Activated naive CD4-positive, alpha-beta T cell treated with anti-CD3 and anti-CD28 coated beads, Interleukin-2, amount 50 U/mL, for 72 hours (primary cell): ENCODE measurements at regions not wholly inside any gene's neighbourhood (a gene's known extent, or its start where the extent isn't known, plus 50 kb on each side); places are given as distances from the start of the nearest gene placed in this dataset.

ENCODE experiments used
- ATAC-seq, 2 donors: fragments of 150-1000 bp; cut with Tn5 transposase; 2 replicates each; pipeline ENCODE4 v1.10.0; 2021; ENCODE audit warnings: mild to moderate bottlenecking in 2 of 2, moderate library complexity in 2 of 2
- DNase-seq, 2 donors: peaks; one replicate each; pipeline ENCODE4 v3.0.0; 2021 to 2022; ENCODE audit warnings: low spot score in 2 of 2
- H3K27ac Mint-ChIP-seq, 2 donors: one replicate each; pipeline ENCODE4 v1.8.0; 2022; ENCODE audit warnings: mild to moderate bottlenecking in 2 of 2, mixed read lengths in 2 of 2
- H3K36me3 Mint-ChIP-seq, 2 donors: one replicate each; pipeline ENCODE4 v1.8.0; 2022; ENCODE audit warnings: mixed read lengths in 2 of 2
- H3K9me3 Mint-ChIP-seq, 2 donors: one replicate each; pipeline ENCODE4 v1.8.0; 2022; ENCODE audit warnings: mixed read lengths in 2 of 2

- ATAC-seq (no peak), DNase-seq (no peak)
- no peak overlapping the region for H3K27ac Mint-ChIP-seq
- no peaks in the 10 kb centered on the region for H3K9me3 Mint-ChIP-seq
- H3K36me3 Mint-ChIP-seq = no peaks in the 10 kb centered on the region
These were observed 123.5 kb upstream of the NDP start for GRCh38 chrX:44096666-44097065.

GRCh38 chrX:44094821-44095530 lies 121.8 kb upstream of the NDP start:
- H3K27ac Mint-ChIP-seq = no peak overlapping the region
- no peaks in the 10 kb centered on the region for H3K36me3 Mint-ChIP-seq
- no peak for ATAC-seq
- no peak for DNase-seq
- H3K9me3 Mint-ChIP-seq = no peaks in the 10 kb centered on the region

- Mint-ChIP-seq H3K27ac (no peak overlapping the region), H3K36me3 (no peaks in the 10 kb centered on the region), H3K9me3 (no peaks in the 10 kb centered on the region)
- DNase-seq = no peak
- ATAC-seq = no peak
These were observed 120.2 kb upstream of the NDP start for GRCh38 chrX:44093431-44093830.

GRCh38 chrX:44092778-44093177 lies 119.6 kb upstream of the NDP start:
- Mint-ChIP-seq H3K27ac (no peak overlapping the region), H3K36me3 (no peaks in the 10 kb centered on the region), H3K9me3 (no peaks in the 10 kb centered on the region)
- ATAC-seq = no peak
- DNase-seq = no peak

- H3K9me3 Mint-ChIP-seq = no peaks in the 10 kb centered on the region
- no peak overlapping the region for H3K27ac Mint-ChIP-seq
- no peak for ATAC-seq
- no peak for DNase-seq
- no peaks in the 10 kb centered on the region for H3K36me3 Mint-ChIP-seq
These were observed 115.4 kb upstream of the NDP start for GRCh38 chrX:44088510-44089144.

- H3K9me3 Mint-ChIP-seq = no peaks in the 10 kb centered on the region
- H3K36me3 Mint-ChIP-seq = no peaks in the 10 kb centered on the region
- no peak for DNase-seq
- no peak overlapping the region for H3K27ac Mint-ChIP-seq
- no peak for ATAC-seq
These were observed 112.0 kb upstream of the NDP start for GRCh38 chrX:44085209-44085608.

GRCh38 chrX:44082829-44083228 lies 109.6 kb upstream of the NDP start:
- Mint-ChIP-seq H3K9me3 (peaks cover 0 to 5% of the 10 kb centered on the region in 2 donors), H3K36me3 (peaks cover 0 to under 1% of the 10 kb centered on the region in 2 donors), H3K27ac (no peak overlapping the region)
- no peak for DNase-seq
- no peak for ATAC-seq

- ATAC-seq = no peak
- DNase-seq = no peak
- Mint-ChIP-seq H3K36me3 (peaks cover 0 to 6% of the 10 kb centered on the region in 2 donors), H3K27ac (no peak overlapping the region), H3K9me3 (peaks cover 4 to 10% of the 10 kb centered on the region in 2 donors)
These were observed 106.9 kb upstream of the NDP start for GRCh38 chrX:44080083-44080482.

GRCh38 chrX:44072631-44073030 lies 99.4 kb upstream of the NDP start:
- Mint-ChIP-seq H3K27ac (no peak overlapping the region), H3K9me3 (peaks cover 3% of the 10 kb centered on the region in 2 donors), H3K36me3 (peaks cover 0 to 4% of the 10 kb centered on the region in 2 donors)
- ATAC-seq (no peak), DNase-seq (no peak)

GRCh38 chrX:44071847-44072551 lies 98.8 kb upstream of the NDP start:
- Mint-ChIP-seq H3K36me3 (no peaks in the 10 kb centered on the region), H3K9me3 (no peaks in the 10 kb centered on the region), H3K27ac (no peak overlapping the region)
- no peak for DNase-seq
- ATAC-seq = no peak

- no peaks in the 10 kb centered on the region for H3K9me3 Mint-ChIP-seq
- DNase-seq (no peak), ATAC-seq (no peak)
- H3K27ac Mint-ChIP-seq = no peak overlapping the region
- H3K36me3 Mint-ChIP-seq = no peaks in the 10 kb centered on the region
These were observed 98.0 kb upstream of the NDP start for GRCh38 chrX:44071070-44071645.

- no peak for DNase-seq
- ATAC-seq = no peak
- Mint-ChIP-seq H3K36me3 (no peaks in the 10 kb centered on the region), H3K27ac (no peak overlapping the region), H3K9me3 (no peaks in the 10 kb centered on the region)
These were observed 94.9 kb upstream of the NDP start for GRCh38 chrX:44068043-44068442.

GRCh38 chrX:44063606-44064005 lies 90.4 kb upstream of the NDP start:
- Mint-ChIP-seq H3K9me3 (no peaks in the 10 kb centered on the region), H3K36me3 (no peaks in the 10 kb centered on the region), H3K27ac (no peak overlapping the region)
- ATAC-seq (no peak), DNase-seq (no peak)

GRCh38 chrX:44062840-44063239 lies 89.7 kb upstream of the NDP start:
- no peak overlapping the region for H3K27ac Mint-ChIP-seq
- H3K36me3 Mint-ChIP-seq = no peaks in the 10 kb centered on the region
- H3K9me3 Mint-ChIP-seq = no peaks in the 10 kb centered on the region
- DNase-seq = no peak
- no peak for ATAC-seq

GRCh38 chrX:44061968-44062614 lies 88.9 kb upstream of the NDP start:
- ATAC-seq (no peak), DNase-seq (no peak)
- no peak overlapping the region for H3K27ac Mint-ChIP-seq
- H3K9me3 Mint-ChIP-seq = no peaks in the 10 kb centered on the region
- H3K36me3 Mint-ChIP-seq = no peaks in the 10 kb centered on the region

- Mint-ChIP-seq H3K36me3 (no peaks in the 10 kb centered on the region), H3K9me3 (no peaks in the 10 kb centered on the region), H3K27ac (no peak overlapping the region)
- no peak for ATAC-seq
- DNase-seq = no peak
These were observed 87.0 kb upstream of the NDP start for GRCh38 chrX:44060221-44060620.

- Mint-ChIP-seq H3K36me3 (no peaks in the 10 kb centered on the region), H3K27ac (no peak overlapping the region), H3K9me3 (no peaks in the 10 kb centered on the region)
- DNase-seq = no peak
- ATAC-seq = no peak
These were observed 85.1 kb upstream of the NDP start for GRCh38 chrX:44058339-44058738.
